Erythroblast (primary cell): ENCODE measurements at regions not wholly inside any gene's neighbourhood (a gene's known extent, or its start where the extent isn't known, plus 50 kb on each side); places are given as distances from the start of the nearest gene placed in this dataset.

ENCODE experiments used
- GATA1 ChIP-seq: IDR thresholded peaks from 2 replicates; pipeline ENCODE4 v1.6.1; 2011; ENCODE audit warnings: low read depth, mild to moderate bottlenecking, control low read depth, low read length, moderate library complexity
- POLR2A ChIP-seq: IDR thresholded peaks from 2 replicates; pipeline ENCODE4 v1.6.1; 2011; ENCODE audit warnings: mild to moderate bottlenecking, low read length

- TF ChIP-seq POLR2A: no peak
- no peak for TF ChIP-seq GATA1
Measured at GRCh38 chrX:138929926-138930582, 218.5 kb upstream of the FGF13 start.
